HEK293T (cell line): ENCODE measurements at regions not wholly inside any gene's neighbourhood (a gene's known extent, or its start where the extent isn't known, plus 50 kb on each side); places are given as distances from the start of the nearest gene placed in this dataset.

Experiments
- ARNT ChIP-seq: fragments of 450-650 bp; IDR thresholded peaks from 2 replicates; pipeline ENCODE4 v1.6.1; 2017; ENCODE audit warnings: mild to moderate bottlenecking
- ELF4 ChIP-seq: fragments of 450-650 bp; IDR thresholded peaks from 2 replicates; pipeline ENCODE4 v1.6.1; 2017; ENCODE audit warnings: antibody characterized with exemption
- TARDBP ChIP-seq: fragments of 450-650 bp; IDR thresholded peaks from 2 replicates; pipeline ENCODE4 v1.6.1; 2016

DNA sequence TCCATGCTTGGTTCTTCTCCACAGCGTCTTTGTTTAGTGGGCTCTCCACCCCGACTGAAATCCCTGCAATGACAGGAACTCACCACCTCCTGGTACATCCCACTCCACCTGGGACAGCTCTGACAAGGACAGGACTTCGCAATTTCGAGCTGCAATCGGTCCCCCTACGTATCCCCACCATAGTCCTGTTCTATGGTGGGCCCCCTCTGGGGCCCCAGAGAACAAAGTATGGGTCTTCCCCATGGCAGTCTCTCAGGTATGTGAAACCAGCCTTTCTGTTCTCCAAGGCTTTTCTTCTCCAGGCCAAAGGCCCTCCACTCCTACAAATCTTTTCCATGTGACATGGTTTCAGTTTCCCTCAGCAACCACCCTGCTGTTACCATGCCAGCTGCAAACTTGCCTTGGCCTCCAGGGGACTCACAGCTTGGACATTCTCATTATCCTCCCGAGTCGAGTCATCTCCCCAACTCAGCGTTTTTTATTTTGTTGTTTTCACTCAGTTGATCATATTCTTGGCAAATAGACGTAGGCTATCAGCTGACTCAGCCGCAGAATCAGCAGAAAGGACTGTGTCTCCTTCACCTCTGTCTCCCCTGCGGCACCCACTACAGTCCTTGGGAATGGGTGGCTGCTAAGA is 233.3 kb downstream of the OPA1 start:
- TF ChIP-seq TARDBP (no peak), ELF4 (no peak), ARNT (no peak)
